K562 (cell line): ENCODE measurements at regions not wholly inside any gene's neighbourhood (a gene's known extent, or its start where the extent isn't known, plus 50 kb on each side); places are given as distances from the start of the nearest gene placed in this dataset.
A peak's percentile ranks its signal among the peaks of the same experiment; 100 is the strongest.

Experiments
- ATAC-seq: fragments of 200-7000 bp; cut with Tn5 transposase; 3 replicates; pipeline ENCODE4 v1.9.1; 2020; ENCODE audit warnings: moderate library complexity
- BruUV-seq: library from RNA; stranded (reverse); fragments of 400-500 nt; replicated peaks from 2 replicates; lab custom pipeline; 2021; lab: Mats Ljungman, UMichigan
- CTCF ChIA-PET: fragments of 300-600 bp; formaldehyde crosslinking; extraction: SDS; loops from one replicate; lab custom pipeline; 2021; ENCODE audit warnings: low intra/inter-chr PET ratio; lab: Yijun Ruan, JAX
- POLR2A ChIA-PET: fragments of 300-600, 350-650 bp; sonication (Branson Sonifier 250); formaldehyde crosslinking; extraction: SDS; loops from one replicate; lab custom pipeline; 2021; ENCODE audit warnings: antibody characterized with exemption, inconsistent platforms; lab: Yijun Ruan, JAX
- DNase-seq, 4 experiments: peaks; one replicate each; pipeline versions ENCODE4 v3.0.0 to v3.0.0-alpha.2; 2011 to 2018; ENCODE audit warnings: low spot score in 3 of 4, mixed read lengths in 3 of 4; ENCODE audit errors: extremely low read depth in 1 of 4
- FAIRE-seq: peaks from 2 replicates; lab custom pipeline; 2011; peaks lifted over from hg19 to GRCh38; lab: Jason Lieb, UNC
- H2AFZ ChIP-seq: 2 replicates; pipeline ENCODE4 v1.6.0; 2011; ENCODE audit warnings: low read depth, low read length, control low read depth, inconsistent platforms
- H3K27ac ChIP-seq: fragments of 200-600 bp; 3 replicates; pipeline ENCODE4 v1.8.0; 2011; ENCODE audit warnings: low read depth, mild to moderate bottlenecking, control low read depth, inconsistent platforms, low read length, moderate library complexity, mixed read lengths; ENCODE audit errors: extremely low read depth
- H3K27me3 ChIP-seq, 2 experiments: fragments of 300-600 bp in 1 of 2; 2 replicates in 1 of 2; 3 replicates in 1 of 2; pipeline versions ENCODE4 v1.6.0 to v1.8.0; 2011; ENCODE audit warnings: inconsistent platforms in 2 of 2, low read length in 2 of 2, mild to moderate bottlenecking in 1 of 2, mixed read lengths in 1 of 2, moderate library complexity in 1 of 2; ENCODE audit not compliant: control insufficient read depth in 2 of 2, insufficient read depth in 2 of 2
- H3K36me3 ChIP-seq: fragments of 300-600 bp; 3 replicates; pipeline ENCODE4 v1.8.0; 2011; ENCODE audit warnings: mild to moderate bottlenecking, low read length, inconsistent platforms; ENCODE audit not compliant: control insufficient read depth, insufficient read depth
- H3K4me1 ChIP-seq, 2 experiments: fragments of 200-600 bp in 1 of 2; replicated peaks in 1 of 2; 2 replicates in 1 of 2; 3 replicates in 1 of 2; pipeline versions ENCODE4 v1.5.1 to v1.8.0; 2011; ENCODE audit warnings: inconsistent platforms in 2 of 2, low read length in 2 of 2, mild to moderate bottlenecking in 1 of 2, mixed read lengths in 1 of 2, moderate library complexity in 1 of 2; ENCODE audit not compliant: control insufficient read depth in 2 of 2, insufficient read depth in 2 of 2
- H3K4me2 ChIP-seq: 2 replicates; pipeline ENCODE4 v1.6.1; 2011; ENCODE audit warnings: low read length, control low read depth, inconsistent platforms, mixed read lengths; ENCODE audit not compliant: insufficient read depth
- H3K4me3 ChIP-seq: fragments of 200-600 bp; sonication (generic), shearing (Covaris generic); 2 replicates; pipeline ENCODE4 v1.5.1; 2016; ENCODE audit warnings: control low read depth, inconsistent platforms
- H3K79me2 ChIP-seq: fragments of 200-600 bp; 3 replicates; pipeline ENCODE4 v1.8.0; 2011; ENCODE audit warnings: low read length, inconsistent platforms; ENCODE audit not compliant: control insufficient read depth, insufficient read depth
- H3K9ac ChIP-seq, 2 experiments: 2 replicates each; pipeline versions ENCODE4 v1.6.0 to v1.6.1; 2011; ENCODE audit warnings: low read depth in 2 of 2, low read length in 2 of 2, control low read depth in 1 of 2, inconsistent platforms in 1 of 2, mild to moderate bottlenecking in 1 of 2, mixed read lengths in 1 of 2; ENCODE audit not compliant: insufficient read depth in 1 of 2
- H3K9me1 ChIP-seq: one replicate; pipeline ENCODE4 v1.6.0; 2011; ENCODE audit warnings: inconsistent platforms, mild to moderate bottlenecking, low read length, moderate library complexity; ENCODE audit not compliant: control insufficient read depth, insufficient read depth
- H3K9me3 ChIP-seq: replicated peaks from 2 replicates; pipeline ENCODE4 v1.5.1; 2011; ENCODE audit warnings: low read depth, low read length, inconsistent platforms; ENCODE audit not compliant: control insufficient read depth, insufficient read depth
- H4K20me1 ChIP-seq: replicated peaks from 2 replicates; pipeline ENCODE4 v1.6.1; 2011; ENCODE audit warnings: low read length, inconsistent platforms, mixed read lengths; ENCODE audit not compliant: control insufficient read depth, insufficient read depth
- KLF6 ChIP-seq: fragments of 250-450 bp; sonication (Bioruptor Pico); IDR thresholded peaks from 2 replicates; pipeline ENCODE4 v1.4.0; 2020; ENCODE audit warnings: mild to moderate bottlenecking, moderate library complexity, borderline replicate concordance
- ZBTB34 ChIP-seq: fragments of 250-450 bp; sonication (Bioruptor Pico); IDR thresholded peaks from 2 replicates; pipeline ENCODE4 v1.8.0; 2021; ENCODE audit warnings: mild to moderate bottlenecking, moderate library complexity
- ZNF24 ChIP-seq: fragments of 450-650 bp; IDR thresholded peaks from 2 replicates; pipeline ENCODE4 v1.6.1; 2016
- ZNF311 ChIP-seq: fragments of 250-450 bp; sonication (Bioruptor Pico); IDR thresholded peaks from 2 replicates; pipeline ENCODE4 v1.4.0; 2020; ENCODE audit warnings: mild to moderate bottlenecking, moderate library complexity
- ZNF408 ChIP-seq: fragments of 250-450 bp; sonication (Bioruptor Pico); IDR thresholded peaks from 2 replicates; pipeline ENCODE4 v1.4.0; 2020; ENCODE audit warnings: low read depth, mild to moderate bottlenecking, moderate library complexity
- WGBS: fragments of 100-300 bp; shearing (Covaris generic); methylation state at CpG from one replicate; pipeline ENCODE4 v1.1.6; 2016; ENCODE audit warnings: low coverage, mixed read lengths; ENCODE audit not compliant: insufficient coverage; ENCODE audit errors: missing lambda C conversion rate; 5-methylcytosine and 5-hydroxymethylcytosine counted together
- in situ Hi-C: fragments of 300-500 bp; cut with MboI; formaldehyde crosslinking; loops from 4 replicates; pipeline ENCODE4 v1.15.0; 2018; ENCODE audit warnings: inconsistent platforms, mixed read lengths
- intact Hi-C: fragments of 100-400 bp; cut with micrococcal nuclease; formaldehyde crosslinking; loops from 2 replicates; pipeline ENCODE4 v1.14.2; 2022
- TF ChIP-seq, protein P1 (sequence below): fragments of 450-650 bp; IDR thresholded peaks from 2 replicates; pipeline ENCODE4 v1.6.1; 2017; ENCODE audit warnings: mild to moderate bottlenecking, moderate library complexity

GRCh38 chr4:137735561-137736104 is 203.3 kb upstream of the PCDH18 start:
- DNase-seq, result no peak
- H3K9me3 ChIP-seq, result no peaks in the 10 kb centered on the region
- BruUV-seq, result no TSS peak
- 2% methylated on average over 4 of the region's 4 CpGs for WGBS
- no peaks in the 10 kb centered on the region for H3K9me1 ChIP-seq
- H3K4me2 ChIP-seq, result no peak overlapping the region
- H3K4me3 ChIP-seq, result no peak overlapping the region
- peaks cover 0 to 6% of the 10 kb centered on the region in 2 experiments; a peak in 1 of 5 replicates for H3K4me1 ChIP-seq
- intact Hi-C loops, result no loop called here
- H3K27me3 ChIP-seq, result no peaks in the 10 kb centered on the region
- H3K79me2 ChIP-seq, result no peaks in the 10 kb centered on the region
- ChIA-PET POLR2A (no interaction called here), CTCF (interaction anchor here (0.6 kb wide), 1 partner anchor 11 kb away, joined by 6 read pairs; no protein-coding TSS in a partner anchor)
- no peak for FAIRE-seq
- no peak overlapping the region for H3K27ac ChIP-seq
- in situ Hi-C loops, result loop anchor here (10.0 to 25.0 kb wide), 2 partner anchors 949 to 1127 kb away; no protein-coding TSS in a partner anchor
- TF ChIP-seq ZBTB34 (CRISPR knock-in tag), result no peak
- TF ChIP-seq ZNF24, result no peak
- TF ChIP-seq KLF6 (CRISPR knock-in tag), result no peak
- no peak for TF ChIP-seq ZNF408
- no peak for TF ChIP-seq ZNF311 (CRISPR knock-in tag)
- TF ChIP-seq, protein P1, sequence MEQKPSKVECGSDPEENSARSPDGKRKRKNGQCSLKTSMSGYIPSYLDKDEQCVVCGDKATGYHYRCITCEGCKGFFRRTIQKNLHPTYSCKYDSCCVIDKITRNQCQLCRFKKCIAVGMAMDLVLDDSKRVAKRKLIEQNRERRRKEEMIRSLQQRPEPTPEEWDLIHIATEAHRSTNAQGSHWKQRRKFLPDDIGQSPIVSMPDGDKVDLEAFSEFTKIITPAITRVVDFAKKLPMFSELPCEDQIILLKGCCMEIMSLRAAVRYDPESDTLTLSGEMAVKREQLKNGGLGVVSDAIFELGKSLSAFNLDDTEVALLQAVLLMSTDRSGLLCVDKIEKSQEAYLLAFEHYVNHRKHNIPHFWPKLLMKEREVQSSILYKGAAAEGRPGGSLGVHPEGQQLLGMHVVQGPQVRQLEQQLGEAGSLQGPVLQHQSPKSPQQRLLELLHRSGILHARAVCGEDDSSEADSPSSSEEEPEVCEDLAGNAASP, result no peak
- TF ChIP-seq, all 486 proteins: peak for 0
- H3K36me3 ChIP-seq, result no peaks in the 10 kb centered on the region
- peak; percentile 27; the same call in 1 of the 3 replicates for ATAC-seq
- no peak overlapping the region for H3K9ac ChIP-seq
- no peaks in the 10 kb centered on the region for H4K20me1 ChIP-seq
- no peak overlapping the region for H2AFZ ChIP-seq
